Neural cell (in vitro differentiated cells): ENCODE measurements at regions not wholly inside any gene's neighbourhood (a gene's known extent, or its start where the extent isn't known, plus 50 kb on each side); places are given as distances from the start of the nearest gene placed in this dataset.

Experiments used
- H2AFZ ChIP-seq: fragments of 200-600, 300-800 bp; sonication (generic), shearing (Covaris generic); 2 replicates; pipeline ENCODE4 v1.6.0; 2014; ENCODE audit warnings: low read depth, mild to moderate bottlenecking, antibody characterized with exemption, low read length, moderate library complexity
- H3F3A ChIP-seq: fragments of 200-600 bp; shearing (Covaris generic); 2 replicates; pipeline ENCODE4 v1.6.1; 2016; ENCODE audit warnings: mild to moderate bottlenecking, moderate library complexity, mixed read lengths, antibody characterized with exemption, low read length; ENCODE audit not compliant: insufficient read depth, poor library complexity, severe bottlenecking
- H3K27ac ChIP-seq: fragments of 200-600, 300-800 bp; sonication (generic), shearing (Covaris generic); 2 replicates; pipeline ENCODE4 v1.5.1; 2014; ENCODE audit warnings: mild to moderate bottlenecking, low read length, moderate library complexity
- H3K27me3 ChIP-seq: fragments of 300-800, 200-600 bp; sonication (generic), shearing (Covaris generic); 2 replicates; pipeline ENCODE4 v1.6.0; 2014; ENCODE audit warnings: mild to moderate bottlenecking, low read depth, low read length, moderate library complexity; ENCODE audit not compliant: insufficient read depth
- H3K36me3 ChIP-seq: fragments of 300-800, 200-600 bp; sonication (generic), shearing (Covaris generic); 2 replicates; pipeline ENCODE4 v1.5.1; 2014; ENCODE audit warnings: mild to moderate bottlenecking, antibody characterized with exemption, low read length, moderate library complexity; ENCODE audit not compliant: insufficient read depth
- H3K4me2 ChIP-seq: fragments of 300-800, 200-600 bp; sonication (generic), shearing (Covaris generic); 2 replicates; pipeline ENCODE4 v1.6.0; 2014; ENCODE audit warnings: mild to moderate bottlenecking, low read length
- H3K4me3 ChIP-seq: fragments of 300-800, 200-600 bp; sonication (generic), shearing (Covaris generic); 2 replicates; pipeline ENCODE4 v1.5.1; 2014; ENCODE audit warnings: mild to moderate bottlenecking, low read length, moderate library complexity
- H3K79me2 ChIP-seq: fragments of 200-600 bp; shearing (Covaris generic); replicated peaks from 2 replicates; pipeline ENCODE4 v1.6.0; 2014; ENCODE audit warnings: mild to moderate bottlenecking, low read length, moderate library complexity; ENCODE audit not compliant: insufficient read depth
- H3K9ac ChIP-seq: fragments of 300-800, 200-600 bp; sonication (generic), shearing (Covaris generic); 2 replicates; pipeline ENCODE4 v1.6.1; 2016; ENCODE audit warnings: mild to moderate bottlenecking, low read length, mixed read lengths
- H3K9me2 ChIP-seq: fragments of 200-600 bp; shearing (Covaris generic); 2 replicates; pipeline ENCODE4 v1.6.1; 2016; ENCODE audit warnings: mild to moderate bottlenecking, low read length, mixed read lengths; ENCODE audit not compliant: insufficient read depth
- H3K9me3 ChIP-seq: fragments of 200-600, 300-800 bp; sonication (generic), shearing (Covaris generic); 2 replicates; pipeline ENCODE4 v1.6.1; 2016; ENCODE audit warnings: mild to moderate bottlenecking, mixed run types, low read length, moderate library complexity, mixed read lengths
- H4K20me1 ChIP-seq: fragments of 200-600 bp; shearing (Covaris generic); 2 replicates; pipeline ENCODE4 v1.6.1; 2016; ENCODE audit warnings: mild to moderate bottlenecking, mixed run types; ENCODE audit not compliant: insufficient read depth
- EP300 ChIP-seq: fragments of 450-650 bp; conservative IDR thresholded peaks from 2 replicates; pipeline ENCODE4 v1.6.1; 2014; ENCODE audit warnings: antibody characterized with exemption, mild to moderate bottlenecking, moderate library complexity; ENCODE audit not compliant: poor library complexity, severe bottlenecking
- EZH2 ChIP-seq: fragments of 200-600, 300-800 bp; shearing (Covaris generic), sonication (generic); IDR thresholded peaks from 2 replicates; pipeline ENCODE4 v1.6.1; 2014; ENCODE audit warnings: antibody characterized with exemption, low read length, borderline replicate concordance, mild to moderate bottlenecking; ENCODE audit not compliant: insufficient read depth, poor library complexity, severe bottlenecking
- MXI1 ChIP-seq: fragments of 450-650 bp; conservative IDR thresholded peaks from 2 replicates; pipeline ENCODE4 v1.6.1; 2014; ENCODE audit warnings: antibody characterized with exemption, mild to moderate bottlenecking; ENCODE audit not compliant: poor library complexity, severe bottlenecking
- POLR2AphosphoS5 ChIP-seq: IDR thresholded peaks from 2 replicates; pipeline ENCODE4 v1.6.1; 2012
- RAD21 ChIP-seq: fragments of 450-650 bp; conservative IDR thresholded peaks from 2 replicates; pipeline ENCODE4 v1.6.1; 2014; ENCODE audit warnings: antibody characterized with exemption, mild to moderate bottlenecking, moderate library complexity
- SMC3 ChIP-seq: fragments of 450-650 bp; conservative IDR thresholded peaks from 2 replicates; pipeline ENCODE4 v1.6.1; 2014; ENCODE audit warnings: antibody characterized with exemption, mild to moderate bottlenecking, moderate library complexity; ENCODE audit not compliant: poor library complexity
- TF ChIP-seq, protein P1 (sequence below): fragments of 450-650 bp; IDR thresholded peaks from 2 replicates; pipeline ENCODE4 v1.5.1; 2014; ENCODE audit warnings: antibody characterized with exemption, mild to moderate bottlenecking, moderate library complexity; ENCODE audit not compliant: poor library complexity, severe bottlenecking
- TF ChIP-seq, protein P2 (sequence below): IDR thresholded peaks from 2 replicates; pipeline ENCODE4 v1.6.1; 2012; ENCODE audit warnings: borderline replicate concordance

DNA sequence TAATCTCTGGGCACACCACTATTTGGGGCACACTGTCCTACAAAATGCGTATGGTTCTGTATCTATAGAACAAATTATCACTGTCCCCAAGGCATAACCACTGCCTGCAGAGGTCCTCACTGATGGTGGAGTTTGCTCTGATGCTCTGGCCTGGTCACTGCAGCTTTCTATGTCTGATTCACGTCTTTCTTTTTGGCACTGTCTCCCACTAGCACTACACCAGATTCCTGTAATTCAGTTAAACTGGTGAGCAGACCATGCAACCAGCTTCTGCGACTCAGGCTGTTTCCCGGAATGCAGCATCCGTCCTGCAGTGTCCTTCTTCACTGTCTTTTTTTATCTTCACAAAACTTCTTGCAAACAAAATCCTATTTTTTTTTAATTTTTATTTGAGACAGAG, 112.8 kb downstream of the KLF6 start:
- no peaks in the 10 kb centered on the region for H3K79me2 ChIP-seq
- no peaks in the 10 kb centered on the region for H3F3A ChIP-seq
- no peaks in the 10 kb centered on the region for H4K20me1 ChIP-seq
- TF ChIP-seq MXI1 = no peak
- no peak for TF ChIP-seq POLR2AphosphoS5
- no peak for TF ChIP-seq EZH2
- no peak for TF ChIP-seq RAD21
- no peak for TF ChIP-seq EP300
- H3K4me2 ChIP-seq = no peak overlapping the region
- no peaks in the 10 kb centered on the region for H3K9me3 ChIP-seq
- H3K36me3 ChIP-seq = no peaks in the 10 kb centered on the region
- H3K27ac ChIP-seq = no peak overlapping the region
- no peaks in the 10 kb centered on the region for H3K27me3 ChIP-seq
- H3K9ac ChIP-seq = no peak overlapping the region
- no peak overlapping the region for H3K4me3 ChIP-seq
- H3K9me2 ChIP-seq = no peaks in the 10 kb centered on the region
- no peak overlapping the region for H2AFZ ChIP-seq

DNA sequence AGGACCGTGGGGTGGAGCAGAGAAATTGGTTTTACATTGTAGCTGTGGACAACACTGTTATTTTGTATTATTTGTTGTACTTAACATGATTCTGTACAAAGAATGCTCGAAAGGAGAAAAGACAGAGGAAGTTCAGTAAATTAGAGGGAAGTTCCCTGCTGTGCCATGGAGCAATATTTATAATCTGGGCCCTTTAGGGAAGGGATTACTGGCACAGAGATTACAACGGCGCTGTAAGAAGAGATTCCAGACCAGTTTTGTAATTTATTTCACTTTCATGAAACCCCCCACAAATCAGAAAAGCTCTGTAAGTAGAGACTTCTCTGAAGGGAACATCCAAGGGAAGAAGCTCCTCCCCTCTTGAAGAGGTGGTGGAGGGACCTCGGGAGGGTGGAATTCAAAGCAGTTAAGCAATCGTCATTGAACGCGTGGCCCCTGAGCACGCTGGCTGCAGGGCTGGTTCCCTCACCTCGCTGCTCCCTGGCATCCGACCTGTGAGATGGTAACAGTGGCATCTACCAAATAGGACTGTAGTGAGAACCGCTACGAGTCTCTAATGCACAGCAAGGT, 113.5 kb downstream of the KLF6 start:
- Histone ChIP-seq H3F3A (no peaks in the 10 kb centered on the region), H3K4me2 (no peak overlapping the region), H4K20me1 (no peaks in the 10 kb centered on the region), H3K9ac (no peak overlapping the region), H3K79me2 (no peaks in the 10 kb centered on the region), H3K27ac (no peak overlapping the region), H2AFZ (no peak overlapping the region), H3K4me3 (no peak overlapping the region), H3K9me3 (no peaks in the 10 kb centered on the region), H3K27me3 (no peaks in the 10 kb centered on the region), H3K9me2 (no peaks in the 10 kb centered on the region), H3K36me3 (no peaks in the 10 kb centered on the region)
- no peak for TF ChIP-seq RAD21
- TF ChIP-seq, protein P1, sequence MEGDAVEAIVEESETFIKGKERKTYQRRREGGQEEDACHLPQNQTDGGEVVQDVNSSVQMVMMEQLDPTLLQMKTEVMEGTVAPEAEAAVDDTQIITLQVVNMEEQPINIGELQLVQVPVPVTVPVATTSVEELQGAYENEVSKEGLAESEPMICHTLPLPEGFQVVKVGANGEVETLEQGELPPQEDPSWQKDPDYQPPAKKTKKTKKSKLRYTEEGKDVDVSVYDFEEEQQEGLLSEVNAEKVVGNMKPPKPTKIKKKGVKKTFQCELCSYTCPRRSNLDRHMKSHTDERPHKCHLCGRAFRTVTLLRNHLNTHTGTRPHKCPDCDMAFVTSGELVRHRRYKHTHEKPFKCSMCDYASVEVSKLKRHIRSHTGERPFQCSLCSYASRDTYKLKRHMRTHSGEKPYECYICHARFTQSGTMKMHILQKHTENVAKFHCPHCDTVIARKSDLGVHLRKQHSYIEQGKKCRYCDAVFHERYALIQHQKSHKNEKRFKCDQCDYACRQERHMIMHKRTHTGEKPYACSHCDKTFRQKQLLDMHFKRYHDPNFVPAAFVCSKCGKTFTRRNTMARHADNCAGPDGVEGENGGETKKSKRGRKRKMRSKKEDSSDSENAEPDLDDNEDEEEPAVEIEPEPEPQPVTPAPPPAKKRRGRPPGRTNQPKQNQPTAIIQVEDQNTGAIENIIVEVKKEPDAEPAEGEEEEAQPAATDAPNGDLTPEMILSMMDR = no peak
- no peak for TF ChIP-seq SMC3
- TF ChIP-seq MXI1 = no peak
- TF ChIP-seq, protein P2, sequence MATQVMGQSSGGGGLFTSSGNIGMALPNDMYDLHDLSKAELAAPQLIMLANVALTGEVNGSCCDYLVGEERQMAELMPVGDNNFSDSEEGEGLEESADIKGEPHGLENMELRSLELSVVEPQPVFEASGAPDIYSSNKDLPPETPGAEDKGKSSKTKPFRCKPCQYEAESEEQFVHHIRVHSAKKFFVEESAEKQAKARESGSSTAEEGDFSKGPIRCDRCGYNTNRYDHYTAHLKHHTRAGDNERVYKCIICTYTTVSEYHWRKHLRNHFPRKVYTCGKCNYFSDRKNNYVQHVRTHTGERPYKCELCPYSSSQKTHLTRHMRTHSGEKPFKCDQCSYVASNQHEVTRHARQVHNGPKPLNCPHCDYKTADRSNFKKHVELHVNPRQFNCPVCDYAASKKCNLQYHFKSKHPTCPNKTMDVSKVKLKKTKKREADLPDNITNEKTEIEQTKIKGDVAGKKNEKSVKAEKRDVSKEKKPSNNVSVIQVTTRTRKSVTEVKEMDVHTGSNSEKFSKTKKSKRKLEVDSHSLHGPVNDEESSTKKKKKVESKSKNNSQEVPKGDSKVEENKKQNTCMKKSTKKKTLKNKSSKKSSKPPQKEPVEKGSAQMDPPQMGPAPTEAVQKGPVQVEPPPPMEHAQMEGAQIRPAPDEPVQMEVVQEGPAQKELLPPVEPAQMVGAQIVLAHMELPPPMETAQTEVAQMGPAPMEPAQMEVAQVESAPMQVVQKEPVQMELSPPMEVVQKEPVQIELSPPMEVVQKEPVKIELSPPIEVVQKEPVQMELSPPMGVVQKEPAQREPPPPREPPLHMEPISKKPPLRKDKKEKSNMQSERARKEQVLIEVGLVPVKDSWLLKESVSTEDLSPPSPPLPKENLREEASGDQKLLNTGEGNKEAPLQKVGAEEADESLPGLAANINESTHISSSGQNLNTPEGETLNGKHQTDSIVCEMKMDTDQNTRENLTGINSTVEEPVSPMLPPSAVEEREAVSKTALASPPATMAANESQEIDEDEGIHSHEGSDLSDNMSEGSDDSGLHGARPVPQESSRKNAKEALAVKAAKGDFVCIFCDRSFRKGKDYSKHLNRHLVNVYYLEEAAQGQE = no peak
- no peak for TF ChIP-seq EZH2
- TF ChIP-seq EP300 = no peak
